H7 (cell line): ENCODE measurements at regions not wholly inside any gene's neighbourhood (a gene's known extent, or its start where the extent isn't known, plus 50 kb on each side); places are given as distances from the start of the nearest gene placed in this dataset.

Source experiments
- DNase-seq: peaks from one replicate; pipeline ENCODE4 v3.0.0; 2012
- H3K27me3 ChIP-seq: 2 replicates; pipeline ENCODE4 v1.6.0; 2011; ENCODE audit warnings: mild to moderate bottlenecking, low read length; ENCODE audit not compliant: control insufficient read depth, insufficient read depth
- H3K36me3 ChIP-seq: replicated peaks from 2 replicates; pipeline ENCODE4 v1.5.1; 2011; ENCODE audit warnings: low read length; ENCODE audit not compliant: control insufficient read depth, insufficient read depth
- H3K4me3 ChIP-seq: 2 replicates; pipeline ENCODE4 v1.5.1; 2011; ENCODE audit warnings: low read depth, mild to moderate bottlenecking, control low read depth, low read length, moderate library complexity; ENCODE audit not compliant: insufficient read depth

- no peaks in the 10 kb centered on the region for H3K36me3 ChIP-seq
- no peaks in the 10 kb centered on the region; the same call in 1 of the 2 replicates for H3K27me3 ChIP-seq
- H3K4me3 ChIP-seq, result no peak overlapping the region
- no peak for DNase-seq
These were observed 137.3 kb upstream of the SMAD3 start for GRCh38 chr15:66928101-66928500.

GRCh38 chr15:66928784-66929183, 136.6 kb upstream of the SMAD3 start:
- H3K36me3 ChIP-seq, result no peaks in the 10 kb centered on the region
- H3K4me3 ChIP-seq, result no peak overlapping the region
- H3K27me3 ChIP-seq, result no peaks in the 10 kb centered on the region; the same call in 1 of the 2 replicates
- no peak for DNase-seq

- Histone ChIP-seq H3K36me3 (no peaks in the 10 kb centered on the region), H3K27me3 (no peaks in the 10 kb centered on the region; the same call in 1 of the 2 replicates), H3K4me3 (no peak overlapping the region)
- no peak for DNase-seq
These were observed 135.5 kb upstream of the SMAD3 start for GRCh38 chr15:66929843-66930402.

- Histone ChIP-seq H3K36me3 (no peaks in the 10 kb centered on the region), H3K4me3 (no peak overlapping the region), H3K27me3 (no peaks in the 10 kb centered on the region)
- DNase-seq, result no peak
These were observed 133.4 kb upstream of the SMAD3 start for GRCh38 chr15:66931768-66932633.

- DNase-seq, result no peak
- Histone ChIP-seq H3K27me3 (no peaks in the 10 kb centered on the region), H3K36me3 (no peaks in the 10 kb centered on the region), H3K4me3 (no peak overlapping the region)
These were observed 132.8 kb upstream of the SMAD3 start for GRCh38 chr15:66932634-66933024.

DNA sequence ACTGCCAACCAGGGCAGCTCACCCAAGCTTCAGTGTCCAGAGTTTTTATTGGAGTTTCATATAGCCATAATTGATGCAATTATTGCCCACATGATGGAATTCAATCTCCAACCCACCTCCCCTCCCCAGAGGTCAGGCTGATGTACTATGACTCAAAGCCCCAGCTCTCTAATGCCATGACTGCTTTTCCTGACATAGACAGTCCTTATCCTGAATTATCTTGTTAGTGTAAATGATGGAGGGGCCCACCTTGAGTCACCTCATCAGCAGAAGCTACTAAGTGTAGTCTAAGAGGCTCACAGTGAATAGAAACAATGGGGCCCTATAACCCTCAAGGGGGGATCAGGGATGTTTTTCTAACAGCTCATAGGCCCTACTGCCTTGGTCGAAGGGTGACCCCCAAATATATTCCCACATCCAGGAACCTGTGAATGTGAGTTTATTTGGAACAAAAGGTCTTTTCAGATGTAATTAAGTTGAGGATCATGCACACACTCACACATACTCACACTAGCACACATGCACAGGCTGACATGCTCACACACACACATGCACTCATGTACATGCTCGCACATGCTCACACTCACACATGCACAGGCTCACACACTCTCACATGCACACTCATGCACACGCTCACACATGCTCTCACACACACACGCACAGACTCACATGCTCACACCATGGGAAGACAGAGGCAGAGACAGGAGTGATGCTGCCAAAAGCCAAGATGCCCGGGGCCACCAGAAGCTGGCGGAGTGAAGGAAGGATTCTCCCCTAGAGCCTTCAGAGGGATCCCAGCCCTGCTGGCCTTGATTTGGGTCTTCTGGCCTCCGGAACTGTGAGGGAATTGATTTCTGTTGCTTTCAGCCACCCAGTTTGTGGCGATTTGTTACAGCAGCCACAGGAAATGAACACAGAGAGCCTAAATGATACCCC, 131.2 kb upstream of the SMAD3 start:
- H3K36me3 ChIP-seq, result no peaks in the 10 kb centered on the region
- H3K4me3 ChIP-seq, result no peak overlapping the region
- no peaks in the 10 kb centered on the region for H3K27me3 ChIP-seq
- DNase-seq, result no peak

DNA sequence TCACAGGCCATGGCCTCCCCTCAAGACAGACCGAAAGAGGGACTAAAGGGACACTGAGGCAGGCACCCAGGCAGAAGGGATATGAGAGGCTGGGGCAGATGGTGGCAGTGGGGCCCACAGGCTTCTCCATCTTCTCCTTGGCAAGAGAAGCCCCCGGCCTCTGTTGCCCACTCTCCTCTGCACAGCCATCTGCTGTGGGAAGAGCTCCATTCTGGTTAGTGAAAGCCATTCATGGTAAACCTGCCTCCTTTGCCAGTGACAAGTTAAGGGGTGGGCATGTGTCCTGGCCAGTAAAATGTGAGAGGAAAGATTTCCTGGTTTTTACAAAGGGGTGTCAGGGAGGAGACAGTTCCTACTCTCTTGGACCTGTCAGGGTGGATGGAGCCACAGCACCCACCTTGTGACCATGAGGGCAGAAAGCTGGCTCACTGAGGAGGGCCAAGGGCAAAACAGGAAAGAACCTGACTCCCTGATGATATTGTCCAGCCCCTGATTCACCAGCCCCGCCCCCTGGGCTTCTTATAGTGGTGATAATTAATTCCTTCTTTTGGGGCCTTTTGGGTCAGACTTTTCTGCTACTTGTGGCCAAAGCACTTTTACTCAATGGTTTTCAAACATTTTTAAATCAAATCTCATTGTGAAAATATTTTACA, 130.4 kb upstream of the SMAD3 start:
- H3K4me3 ChIP-seq, result no peak overlapping the region
- no peak for DNase-seq
- no peaks in the 10 kb centered on the region for H3K36me3 ChIP-seq
- no peaks in the 10 kb centered on the region for H3K27me3 ChIP-seq

- DNase-seq, result no peak
- Histone ChIP-seq H3K4me3 (no peak overlapping the region), H3K36me3 (no peaks in the 10 kb centered on the region), H3K27me3 (no peaks in the 10 kb centered on the region)
These were observed 129.7 kb upstream of the SMAD3 start for GRCh38 chr15:66935688-66936087.

DNA sequence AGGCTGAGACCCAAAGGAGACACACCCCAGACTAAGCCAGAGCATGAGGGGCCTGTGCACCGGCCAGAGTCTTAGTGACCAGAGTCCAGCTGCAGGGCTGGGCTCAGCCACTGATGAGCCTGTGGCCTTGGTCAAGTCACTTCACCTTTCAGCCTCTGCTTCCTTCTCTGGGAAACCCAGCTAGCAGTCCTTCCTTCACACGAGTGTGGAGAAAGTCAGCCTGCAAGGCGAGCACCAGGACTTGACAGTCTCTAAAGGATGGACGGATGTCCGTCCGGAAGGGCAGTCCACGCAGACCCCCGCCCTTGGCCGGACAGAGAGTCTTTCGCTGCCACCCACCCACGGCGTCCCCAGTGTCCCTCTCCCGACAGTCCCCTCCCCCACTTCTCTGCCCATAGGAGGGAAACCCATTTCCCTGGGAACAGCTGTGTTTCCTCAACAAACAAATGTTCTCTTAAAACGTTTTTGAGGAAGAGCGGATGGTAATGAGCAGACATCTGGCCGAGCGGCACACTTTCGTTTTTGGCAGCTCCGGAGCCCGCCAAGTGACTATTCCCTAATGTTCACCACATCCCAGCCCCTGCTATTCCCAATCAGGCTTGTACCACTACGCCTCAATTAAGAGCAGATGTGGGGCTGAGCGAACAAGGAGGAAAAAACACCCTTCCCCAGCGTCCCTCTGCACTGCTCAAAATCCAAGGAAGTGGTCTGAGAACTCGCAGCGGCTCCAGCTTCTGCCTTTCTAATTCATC, 129.1 kb upstream of the SMAD3 start:
- Histone ChIP-seq H3K27me3 (no peaks in the 10 kb centered on the region), H3K36me3 (no peaks in the 10 kb centered on the region), H3K4me3 (no peak overlapping the region)
- no peak for DNase-seq

DNA sequence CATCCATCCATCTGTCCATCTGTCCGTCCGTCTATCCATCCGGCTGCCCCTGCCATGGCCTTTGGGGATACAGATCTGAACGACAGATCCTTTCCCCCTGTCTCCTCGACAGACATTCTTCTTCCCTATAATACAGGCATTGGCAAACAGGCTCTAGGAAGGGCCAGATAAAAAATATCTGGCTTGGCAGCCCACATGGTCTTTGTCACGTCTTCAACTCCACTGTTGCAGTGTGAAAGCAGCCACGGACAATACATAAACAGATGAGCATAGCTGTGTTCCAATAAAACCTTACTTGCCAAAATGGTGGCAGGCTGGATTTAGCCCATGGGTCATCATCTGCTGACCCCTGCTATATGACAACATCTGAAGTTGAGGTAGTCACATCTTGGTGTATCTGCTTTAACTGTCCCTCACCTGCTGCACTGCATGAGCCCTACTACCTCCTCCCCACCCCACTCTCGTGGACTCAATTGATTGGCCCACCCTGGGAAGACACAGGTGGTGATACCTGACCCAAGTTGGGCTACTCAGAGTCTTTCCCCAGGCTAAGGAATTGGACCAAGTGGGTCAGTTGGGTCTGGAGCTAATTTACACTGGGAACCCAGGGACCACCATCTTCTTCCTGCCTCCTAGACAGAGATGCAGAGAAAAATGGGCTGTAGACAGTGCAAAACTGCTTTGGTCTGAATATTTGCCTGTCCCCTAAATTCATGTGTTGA, 128.4 kb upstream of the SMAD3 start:
- H3K4me3 ChIP-seq, result no peak overlapping the region
- no peak for DNase-seq
- H3K36me3 ChIP-seq, result no peaks in the 10 kb centered on the region
- H3K27me3 ChIP-seq, result no peaks in the 10 kb centered on the region

DNA sequence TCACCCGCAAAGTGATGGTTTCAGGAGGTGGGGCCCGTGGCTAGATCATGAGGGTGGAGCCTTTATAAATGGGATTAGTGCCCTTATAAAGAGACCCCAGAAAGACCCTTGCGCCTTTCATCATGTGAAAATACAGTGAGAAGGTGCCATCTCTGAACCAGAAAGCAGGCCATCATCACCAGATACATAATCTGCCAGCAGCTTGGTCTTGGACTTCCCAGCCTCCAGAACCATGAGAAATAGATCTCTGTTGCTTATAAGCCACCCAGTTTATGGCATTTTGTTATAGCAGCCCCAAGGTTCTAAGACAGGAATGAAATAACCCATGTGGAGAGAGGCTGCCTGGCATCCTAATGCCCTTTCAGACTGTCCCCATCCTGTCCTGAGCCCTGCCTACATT, 127.8 kb upstream of the SMAD3 start:
- H3K4me3 ChIP-seq, result no peak overlapping the region
- H3K36me3 ChIP-seq, result no peaks in the 10 kb centered on the region
- H3K27me3 ChIP-seq, result no peaks in the 10 kb centered on the region
- DNase-seq, result no peak

DNA sequence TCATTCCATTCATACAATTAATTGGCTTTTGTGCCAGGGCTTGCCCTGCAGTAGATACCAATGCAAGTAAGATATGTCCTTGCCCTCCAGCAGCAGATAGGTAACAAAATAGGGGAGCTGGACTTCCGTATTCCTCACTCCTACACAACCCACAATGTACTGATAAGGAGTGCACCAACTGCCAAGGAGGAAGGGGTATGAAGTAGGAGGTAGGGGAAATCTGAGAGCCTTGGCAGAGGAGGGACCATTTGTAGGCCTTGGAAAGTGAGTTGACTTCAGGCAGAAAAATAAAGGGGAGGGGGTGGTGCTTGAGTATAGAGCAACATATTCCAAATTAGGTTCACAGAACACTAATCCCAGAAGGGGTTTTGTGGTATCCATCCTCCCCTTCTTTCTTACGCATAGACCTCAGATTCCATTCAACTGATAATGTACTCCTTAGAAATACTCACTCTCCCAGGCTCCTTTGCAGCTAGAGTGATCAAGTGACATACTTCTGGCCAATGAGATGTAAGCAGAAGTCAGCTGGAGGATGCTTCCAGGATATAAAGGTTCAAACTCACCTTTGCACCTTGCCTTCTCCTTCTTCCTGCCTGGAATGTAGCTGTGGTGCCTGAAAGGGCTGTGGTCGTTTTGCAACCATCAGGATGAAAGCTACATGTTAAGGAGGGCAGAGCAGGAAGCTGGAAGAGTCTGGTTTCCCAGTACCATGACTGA, 127.1 kb upstream of the SMAD3 start:
- Histone ChIP-seq H3K4me3 (no peak overlapping the region), H3K27me3 (no peaks in the 10 kb centered on the region), H3K36me3 (no peaks in the 10 kb centered on the region)
- no peak for DNase-seq

GRCh38 chr15:66939016-66939415, 126.4 kb upstream of the SMAD3 start:
- no peak overlapping the region for H3K4me3 ChIP-seq
- no peaks in the 10 kb centered on the region for H3K36me3 ChIP-seq
- DNase-seq, result no peak
- H3K27me3 ChIP-seq, result no peaks in the 10 kb centered on the region
